22Rv1 (cell line): ENCODE measurements at regions not wholly inside any gene's neighbourhood (a gene's known extent, or its start where the extent isn't known, plus 50 kb on each side); places are given as distances from the start of the nearest gene placed in this dataset.

Source experiments
- H3K27ac ChIP-seq: fragments of 450-650 bp; 2 replicates; pipeline ENCODE4 v1.5.1; 2017
- CTCF ChIP-seq: fragments of 450-650 bp; IDR thresholded peaks from 2 replicates; pipeline ENCODE4 v1.5.1; 2017; ENCODE audit warnings: mild to moderate bottlenecking
- ZFX ChIP-seq: fragments of 450-650 bp; IDR thresholded peaks from 2 replicates; pipeline ENCODE4 v1.6.1; 2017; ENCODE audit warnings: antibody characterized with exemption, borderline replicate concordance

- TF ChIP-seq CTCF = no peak
- TF ChIP-seq ZFX = no peak
- no peak overlapping the region for H3K27ac ChIP-seq
Observed at GRCh38 chr2:186093174-186093573, 354.6 kb downstream of the FSIP2 start.

- no peak for TF ChIP-seq CTCF
- no peak for TF ChIP-seq ZFX
- H3K27ac ChIP-seq = no peak overlapping the region
Observed at GRCh38 chr2:186098821-186099220, 360.2 kb downstream of the FSIP2 start.

GRCh38 chr2:186099826-186100225, 361.2 kb downstream of the FSIP2 start:
- H3K27ac ChIP-seq = no peak overlapping the region
- TF ChIP-seq CTCF = no peak
- no peak for TF ChIP-seq ZFX

GRCh38 chr2:186100636-186101035, 362.0 kb downstream of the FSIP2 start:
- TF ChIP-seq CTCF = no peak
- no peak for TF ChIP-seq ZFX
- H3K27ac ChIP-seq = no peak overlapping the region

- TF ChIP-seq ZFX (no peak), CTCF (no peak)
- H3K27ac ChIP-seq = no peak overlapping the region
Observed at GRCh38 chr2:186101616-186102015, 363.0 kb downstream of the FSIP2 start.

- TF ChIP-seq ZFX = no peak
- no peak for TF ChIP-seq CTCF
- no peak overlapping the region for H3K27ac ChIP-seq
Observed at GRCh38 chr2:186103276-186103675, 364.7 kb downstream of the FSIP2 start.

GRCh38 chr2:186105016-186105724, 366.6 kb downstream of the FSIP2 start:
- TF ChIP-seq ZFX = no peak
- TF ChIP-seq CTCF = no peak
- no peak overlapping the region for H3K27ac ChIP-seq
